GM21723 (cell line): ENCODE measurements at regions not wholly inside any gene's neighbourhood (a gene's known extent, or its start where the extent isn't known, plus 50 kb on each side); places are given as distances from the start of the nearest gene placed in this dataset.
A peak's percentile ranks its signal among the peaks of the same experiment; 100 is the strongest.

ENCODE experiments used
- ATAC-seq: cut with Tn5 transposase; IDR thresholded peaks from one replicate; pipeline ENCODE4 v1.9.1; 2021; ENCODE audit warnings: mild to moderate bottlenecking, moderate library complexity; ENCODE audit not compliant: unreplicated experiment

DNA sequence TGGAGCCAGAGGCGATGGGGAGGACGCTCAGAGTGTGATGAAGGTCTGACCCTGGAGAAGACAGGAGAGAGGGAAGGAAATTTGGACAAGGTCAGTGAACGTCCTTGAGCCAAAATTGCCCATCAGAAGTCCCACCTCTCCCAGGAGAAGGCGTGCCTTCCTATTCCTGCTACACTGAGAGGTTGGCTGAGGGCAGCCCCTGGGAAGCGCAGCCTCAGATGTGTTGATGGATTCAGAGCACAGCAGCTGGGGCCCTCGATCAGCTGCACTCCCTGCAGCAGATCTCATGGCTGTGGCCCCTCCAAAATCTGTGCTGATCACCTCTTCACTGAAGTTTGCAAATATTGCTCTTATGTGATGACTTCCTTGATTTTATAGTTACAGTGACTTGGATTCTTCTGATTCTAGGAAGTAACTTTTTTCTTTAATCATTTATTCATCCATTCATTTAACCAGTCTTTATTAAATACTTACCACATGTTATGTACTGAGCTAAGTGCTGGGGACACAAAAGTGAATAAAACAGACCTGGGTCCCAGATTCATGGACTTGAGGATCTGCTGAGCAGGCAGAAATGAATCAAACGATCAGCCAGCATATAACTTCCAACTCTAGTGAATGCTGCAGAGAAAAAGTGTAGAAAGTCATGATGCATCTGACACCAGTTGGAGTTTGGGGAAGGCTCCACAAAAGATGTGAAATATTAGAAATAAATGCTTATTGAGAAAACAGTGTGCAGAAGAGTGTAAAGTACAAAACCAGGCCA is 69.6 kb upstream of the ARMC2 start:
- ATAC-seq = no peak

DNA sequence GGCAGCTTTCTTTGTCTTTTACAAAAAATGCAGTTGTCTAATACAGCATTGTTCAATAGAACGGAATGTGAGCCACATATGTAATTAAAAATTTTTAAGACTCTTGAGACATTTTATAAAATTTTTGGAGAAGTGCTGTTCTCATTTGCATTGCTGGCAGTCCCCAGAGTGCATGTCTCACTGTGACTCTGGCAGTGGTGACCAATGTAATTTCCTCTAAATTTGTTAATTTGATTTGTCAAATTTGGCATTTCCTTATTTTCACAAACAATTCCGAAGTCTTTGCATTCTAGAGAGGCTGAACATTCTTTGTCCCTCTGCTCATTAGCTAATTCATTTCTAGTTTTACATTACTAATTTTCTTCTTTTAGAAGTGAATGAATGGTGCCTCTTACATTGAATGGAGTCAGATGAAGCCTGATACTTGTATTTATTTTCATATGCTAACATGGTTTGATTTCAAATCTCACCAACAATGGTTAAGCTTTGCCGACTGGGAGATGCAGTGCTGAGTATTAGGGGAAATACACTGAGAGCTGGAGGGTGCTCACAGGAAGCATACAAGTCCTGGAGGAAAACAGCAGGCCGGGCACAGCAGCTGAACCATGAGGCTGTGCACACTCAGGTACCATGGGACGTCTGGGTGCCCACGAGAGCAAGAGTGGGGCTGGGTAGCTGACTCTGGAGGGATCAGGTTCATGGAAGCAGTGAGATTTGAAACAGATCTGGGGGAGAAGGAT is 68.5 kb upstream of the ARMC2 start:
- no peak for ATAC-seq

DNA sequence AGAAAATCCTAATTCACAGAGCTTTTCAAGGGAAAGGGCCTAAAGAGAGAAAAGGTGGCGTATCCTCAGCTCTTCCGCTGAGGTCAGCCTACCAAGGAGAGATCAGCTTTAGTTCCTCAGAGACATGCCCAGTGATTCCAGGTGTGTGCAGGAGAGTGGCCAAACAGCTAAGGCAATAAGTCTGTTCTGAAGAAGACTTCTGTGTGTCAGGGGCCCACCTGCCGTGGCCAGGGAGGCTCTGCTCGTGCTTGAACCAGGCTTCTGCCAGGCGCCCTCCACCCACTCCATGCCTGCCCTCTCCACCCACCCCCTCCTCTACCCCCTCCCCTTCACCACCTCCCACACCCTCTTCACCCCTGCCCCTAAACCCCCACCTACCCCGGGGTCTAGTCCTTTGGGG is 67.4 kb upstream of the ARMC2 start:
- no peak for ATAC-seq

DNA sequence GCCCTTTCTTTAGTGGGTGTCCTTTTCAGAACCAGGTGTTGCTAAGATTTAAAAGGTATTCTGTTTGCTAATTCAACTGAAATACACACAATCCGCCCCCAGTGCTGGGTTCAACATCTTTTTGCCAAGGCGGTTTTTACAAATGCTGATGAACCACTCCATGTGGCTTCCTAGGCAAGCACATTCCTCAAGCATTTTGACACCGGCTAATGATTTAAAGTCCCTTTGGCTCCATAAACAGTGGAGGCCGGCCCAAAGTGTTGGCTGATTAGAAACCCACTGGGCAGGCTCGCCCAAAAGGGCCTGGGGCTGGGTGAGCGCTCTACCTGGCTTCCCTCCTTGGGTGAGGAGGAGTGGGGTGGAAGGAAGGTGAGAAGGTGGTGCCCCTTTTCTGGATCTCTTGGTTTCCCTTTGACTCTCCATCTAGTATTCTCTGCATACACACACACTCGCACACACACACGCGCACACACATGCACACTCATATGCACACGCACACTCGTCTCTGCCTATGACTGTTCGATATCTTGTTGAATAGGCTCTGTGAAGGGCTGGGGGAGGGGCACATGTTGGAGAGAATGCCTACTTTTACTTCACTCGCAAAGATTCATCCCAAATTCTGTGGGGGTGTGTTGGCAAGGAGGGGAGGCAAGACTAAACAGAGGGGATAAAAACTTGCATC is 66.7 kb upstream of the ARMC2 start:
- no peak for ATAC-seq

DNA sequence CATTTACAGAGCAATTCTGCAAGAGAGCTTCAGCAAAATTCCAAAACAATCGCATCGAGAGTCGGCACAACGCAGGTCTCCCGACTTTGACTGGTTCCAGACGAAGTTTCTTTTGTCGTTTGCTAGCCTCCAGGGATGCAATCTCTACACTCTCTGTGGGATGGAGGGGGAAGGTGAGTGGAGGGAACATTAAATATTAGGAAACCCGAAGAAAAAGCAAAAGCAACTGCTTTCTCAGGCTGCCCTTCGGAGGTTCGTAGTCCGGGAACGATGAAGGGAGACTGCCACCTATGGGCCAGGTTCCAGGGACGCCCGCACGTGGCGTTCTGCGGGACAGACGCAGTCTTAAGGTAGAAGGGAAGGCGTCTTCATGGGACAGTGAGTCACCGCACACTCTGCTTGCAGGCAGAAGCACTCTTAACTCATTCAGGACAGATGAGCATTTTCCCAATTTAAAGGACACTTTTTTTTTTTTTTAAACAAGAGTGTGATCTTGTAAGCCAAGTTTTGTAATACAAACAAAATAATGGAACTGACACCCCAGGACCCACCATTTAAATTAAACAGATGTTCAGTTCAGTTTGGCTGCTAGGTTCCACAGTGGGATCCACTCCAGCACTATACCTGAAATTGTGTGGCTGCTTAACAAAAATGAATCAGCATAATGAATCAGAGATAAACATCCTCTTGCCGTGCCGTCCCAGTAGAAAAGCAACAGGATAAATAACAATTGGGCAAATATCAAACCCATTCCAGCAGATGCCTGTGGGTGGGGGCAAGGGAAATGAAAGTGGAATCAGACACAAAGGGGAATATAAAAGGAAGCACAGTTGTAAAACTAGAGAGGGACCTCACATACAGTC is 65.8 kb upstream of the ARMC2 start:
- ATAC-seq = peak; percentile 69

DNA sequence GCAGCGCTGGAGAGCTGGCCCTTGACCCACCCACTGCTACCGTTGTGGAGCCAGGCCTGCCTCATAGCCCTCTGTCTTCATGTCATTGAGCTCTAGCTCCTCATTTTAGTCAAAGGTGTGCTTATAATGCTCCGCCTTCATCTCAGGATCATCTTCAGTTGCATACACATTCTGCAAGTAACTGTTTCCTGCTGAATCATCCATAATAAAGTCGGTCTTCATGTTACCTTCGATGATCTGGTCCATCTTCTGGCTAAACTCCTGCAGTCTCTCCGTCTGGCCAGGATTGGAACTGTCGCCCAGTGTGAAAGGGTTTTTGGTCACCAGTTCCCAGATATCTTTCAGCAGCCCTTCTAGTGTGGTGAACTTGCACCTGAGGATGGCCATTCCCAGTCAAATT is 62.6 kb upstream of the ARMC2 start:
- ATAC-seq = no peak

DNA sequence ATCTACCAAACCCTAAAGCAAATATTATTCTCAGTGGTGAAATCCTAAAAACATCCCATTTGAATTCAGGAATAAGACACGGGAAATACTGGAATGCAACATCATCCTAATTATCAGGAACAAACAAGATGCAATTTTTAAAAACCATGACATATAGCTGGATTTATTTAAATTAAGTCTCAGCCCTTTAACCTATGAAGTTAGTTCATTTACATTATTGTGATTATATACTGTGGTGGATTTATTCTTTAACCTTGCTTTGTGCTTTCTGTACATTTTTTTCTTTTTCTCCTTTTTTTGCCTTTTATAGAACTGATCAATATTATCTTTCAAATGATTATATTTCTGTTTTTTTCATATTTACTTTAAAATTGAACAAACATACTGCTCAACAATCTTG is 59.8 kb upstream of the ARMC2 start:
- no peak for ATAC-seq

DNA sequence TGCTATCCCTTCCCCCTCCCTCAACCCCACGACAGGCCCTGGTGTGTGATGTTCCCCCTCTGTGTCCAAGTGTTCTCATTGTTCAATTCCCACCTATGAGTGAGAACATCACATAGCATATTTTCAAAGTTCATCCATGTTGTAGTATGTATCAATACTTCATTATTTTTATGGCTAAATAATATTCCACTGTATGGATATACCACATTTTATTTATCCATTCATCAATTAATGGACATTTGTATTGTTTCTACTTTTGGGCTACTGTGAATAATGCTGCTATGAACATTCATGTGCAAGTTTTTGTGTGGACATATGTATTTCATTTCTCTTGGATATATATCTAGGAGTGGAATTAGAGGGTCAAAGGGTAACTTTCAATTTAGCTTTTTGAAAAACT is 58.7 kb upstream of the ARMC2 start:
- ATAC-seq = no peak

DNA sequence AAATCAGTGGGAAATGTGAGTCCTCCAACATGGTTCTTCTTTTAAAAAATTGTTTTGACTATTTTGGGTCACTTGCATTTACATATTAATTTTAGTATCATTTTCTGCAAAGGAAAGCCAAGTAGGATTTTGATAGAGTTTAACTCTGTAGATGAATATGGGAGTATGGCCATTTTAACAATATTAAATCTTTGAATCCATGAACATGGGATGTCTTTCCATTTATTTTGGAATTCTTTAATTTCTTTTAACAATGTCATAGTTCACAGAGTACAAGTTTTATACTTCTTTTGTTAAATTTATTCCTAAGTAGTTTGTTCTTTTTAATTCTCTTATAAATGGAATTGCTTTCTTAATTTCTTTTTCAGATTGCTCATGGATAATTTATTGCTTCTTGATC is 56.5 kb upstream of the ARMC2 start:
- no peak for ATAC-seq

DNA sequence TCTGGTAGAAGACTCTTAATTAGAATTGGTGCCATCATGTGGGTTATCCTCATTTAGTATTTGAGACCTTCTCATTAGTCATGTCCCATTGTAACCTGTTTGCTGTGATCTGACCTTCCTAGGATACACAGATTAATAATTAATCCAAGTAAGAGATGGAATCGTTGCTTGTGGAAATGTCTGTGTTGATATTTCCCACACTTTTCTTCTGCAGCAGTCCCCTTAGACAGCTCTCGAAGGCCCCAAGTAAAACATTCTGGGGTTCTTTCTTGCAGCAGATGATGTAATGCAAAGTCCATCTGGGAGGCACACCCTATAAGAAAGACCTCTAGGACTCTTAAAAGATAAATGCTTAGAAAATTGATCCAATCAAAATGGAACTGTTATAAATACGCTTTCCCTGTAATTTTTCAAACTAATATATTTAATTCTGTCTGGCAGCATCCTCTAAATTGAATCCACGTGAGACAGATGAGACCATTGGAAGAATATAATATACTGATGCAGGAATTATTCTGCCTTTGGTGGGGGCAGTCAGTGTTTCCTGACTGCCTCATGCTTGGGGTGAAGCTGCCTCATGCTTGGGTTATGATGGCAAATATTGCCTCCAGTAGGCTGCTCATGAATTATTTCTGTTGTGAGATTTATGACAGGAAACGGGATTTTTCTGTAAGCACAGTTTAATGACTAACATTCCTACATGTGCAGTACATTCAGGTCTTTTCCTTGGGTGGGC is 54.5 kb upstream of the ARMC2 start:
- ATAC-seq = no peak

DNA sequence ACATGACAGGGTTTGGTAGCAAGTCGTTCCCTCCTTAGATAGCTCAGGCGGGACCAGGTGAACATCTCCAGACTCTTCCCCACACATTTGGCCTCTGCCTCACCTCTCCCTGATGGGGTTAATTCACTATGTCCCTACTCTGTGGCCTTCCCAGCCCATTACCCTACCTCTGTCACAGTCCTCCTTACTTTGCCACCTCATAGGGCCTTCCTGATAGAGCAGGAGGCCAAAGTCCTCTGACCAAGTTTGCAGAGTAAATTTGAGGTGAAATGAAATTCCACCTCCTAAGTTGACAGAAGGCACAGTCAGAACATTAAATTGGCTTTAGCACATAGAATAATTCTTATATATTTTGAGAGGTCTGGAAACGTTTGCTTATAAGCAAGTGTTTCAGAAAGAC is 53.1 kb upstream of the ARMC2 start:
- no peak for ATAC-seq

DNA sequence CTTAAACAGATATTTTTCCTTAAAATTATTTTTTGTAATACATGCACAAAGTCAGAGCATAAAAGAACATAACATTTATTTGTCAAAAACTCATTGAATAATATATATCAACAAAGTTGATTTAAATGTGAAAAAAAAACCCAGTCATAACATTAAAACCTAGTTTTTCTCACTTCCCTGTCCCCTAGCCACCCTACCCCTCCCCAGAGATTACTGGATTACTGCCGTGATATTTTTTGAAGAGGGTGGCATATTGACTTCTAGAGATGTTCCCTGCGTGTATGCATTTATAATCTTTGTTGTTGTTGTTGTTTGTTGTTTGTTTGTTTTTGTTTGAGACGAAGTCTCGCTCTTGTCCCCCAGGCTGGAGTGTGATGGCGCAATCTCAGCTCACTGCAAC is 52.4 kb upstream of the ARMC2 start:
- no peak for ATAC-seq

DNA sequence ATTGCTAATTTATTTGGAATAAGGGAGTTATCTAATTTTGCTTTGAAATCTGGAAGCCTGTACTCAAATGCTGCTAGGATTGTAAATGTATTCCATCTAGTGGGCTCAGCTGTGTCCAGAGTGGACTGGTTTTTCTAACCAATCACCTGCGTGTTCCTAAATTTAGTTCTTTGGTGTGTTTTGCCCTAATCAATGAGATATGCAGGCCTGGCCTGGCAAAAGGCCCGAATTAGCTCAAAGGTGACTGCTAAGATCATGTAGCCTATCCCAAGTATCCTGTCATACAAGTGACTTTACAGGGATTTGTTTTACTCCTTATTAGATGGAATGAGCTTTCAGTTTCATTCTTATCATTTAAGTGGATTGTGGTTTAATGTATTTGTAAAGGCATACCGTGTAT is 51.3 kb upstream of the ARMC2 start:
- ATAC-seq = no peak

DNA sequence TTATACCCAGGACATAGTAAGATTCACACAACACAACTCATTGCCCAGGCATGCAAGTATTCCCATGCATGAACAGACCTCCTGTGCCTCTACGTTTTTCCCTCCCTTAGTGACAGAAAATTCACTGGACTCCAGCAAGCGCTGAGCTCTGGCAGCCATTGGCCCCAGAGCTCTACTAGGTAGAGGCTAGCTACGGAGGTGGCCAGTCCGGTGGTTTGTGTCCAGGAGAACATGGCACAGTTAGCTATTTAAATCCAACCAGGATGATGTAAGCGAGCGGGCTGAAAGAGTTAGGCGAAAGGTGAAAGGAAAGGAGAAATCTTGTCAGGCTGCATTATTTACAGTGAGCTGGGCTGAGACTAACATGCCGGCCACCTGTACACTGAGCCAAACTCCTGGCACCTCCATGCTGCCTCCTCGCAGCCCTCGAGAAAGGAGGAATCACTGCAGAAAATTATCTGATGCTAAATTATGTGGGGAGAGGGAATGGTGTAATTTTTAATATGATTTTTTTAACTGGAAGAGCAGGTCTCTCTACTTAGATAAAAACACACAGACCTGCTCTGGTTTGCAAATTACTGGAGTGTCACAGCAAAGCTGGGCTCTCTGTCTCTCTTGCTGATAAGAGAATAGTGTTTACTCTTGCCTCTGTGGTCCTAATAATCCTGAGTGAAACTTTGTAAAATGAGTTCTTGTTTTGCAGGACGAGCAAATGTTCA is 50.1 kb upstream of the ARMC2 start:
- no peak for ATAC-seq
